GM21825 (cell line): ENCODE measurements at regions not wholly inside any gene's neighbourhood (a gene's known extent, or its start where the extent isn't known, plus 50 kb on each side); places are given as distances from the start of the nearest gene placed in this dataset.
"Not testable (repeated sequence)": the region's sequence is repeated elsewhere in the genome, so short reads cannot be mapped to it uniquely, and the experiment has no call there.

Experiments
- ATAC-seq: cut with Tn5 transposase; IDR thresholded peaks from one replicate; pipeline ENCODE4 v1.9.1; 2021; ENCODE audit warnings: mild to moderate bottlenecking, moderate library complexity; ENCODE audit not compliant: unreplicated experiment

DNA sequence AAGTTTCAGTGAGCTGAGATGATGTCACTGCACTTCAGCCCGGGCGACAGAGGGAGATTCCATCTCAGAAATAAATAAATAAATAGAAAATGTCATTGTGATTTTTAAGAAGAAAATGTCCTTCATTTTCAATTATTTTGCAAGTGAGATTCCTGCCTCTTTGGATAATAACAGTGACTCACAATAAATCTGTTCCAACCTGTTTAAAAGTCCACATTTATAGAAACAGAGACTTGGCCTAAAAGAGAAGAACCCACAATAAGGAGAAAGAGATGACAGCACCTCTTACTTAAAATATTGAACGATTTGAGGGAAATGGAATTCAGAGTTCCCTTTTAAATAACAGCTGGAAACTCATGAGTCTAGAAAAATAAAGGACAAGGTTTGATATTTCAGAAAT is 373.4 kb upstream of the NOX3 start:
- ATAC-seq, result no peak

DNA sequence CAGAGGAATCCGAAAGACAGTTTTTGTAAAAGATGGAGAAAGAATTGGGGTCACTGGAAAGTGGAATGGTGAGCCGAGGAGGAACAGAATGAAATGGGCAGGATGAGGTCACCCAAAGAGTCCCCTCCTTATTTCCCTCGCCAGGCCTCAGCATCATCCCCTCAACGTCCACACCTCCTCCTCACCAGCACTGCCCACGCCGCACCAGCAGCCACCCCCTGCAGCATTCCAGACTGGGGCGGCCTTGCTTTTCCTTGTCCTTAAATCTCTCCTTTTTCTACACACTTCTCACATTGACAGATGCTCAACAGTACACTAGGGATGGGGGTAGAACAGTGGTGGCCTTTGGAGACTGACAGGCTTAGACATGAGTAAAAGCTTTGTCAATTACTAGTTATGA is 363.1 kb upstream of the NOX3 start:
- ATAC-seq, result no peak

DNA sequence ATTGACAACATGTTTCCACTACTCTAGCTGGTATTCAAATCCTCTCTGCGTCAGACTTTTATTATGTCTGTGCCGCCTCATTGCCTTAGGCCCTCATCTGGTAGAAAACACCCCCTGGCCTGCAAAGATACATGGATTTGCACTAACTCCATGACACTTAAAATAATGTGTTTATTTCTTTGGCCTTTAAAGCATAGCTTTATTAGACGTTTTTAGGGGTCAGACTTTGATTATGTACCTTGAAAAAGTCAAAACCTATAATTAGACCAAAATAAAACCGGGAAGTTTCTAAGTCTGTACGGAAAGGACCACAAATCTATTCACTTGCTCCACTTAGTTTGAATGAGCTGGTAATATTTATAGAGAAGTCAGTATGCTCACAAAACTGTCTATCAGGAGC is 357.9 kb upstream of the NOX3 start:
- ATAC-seq, result no peak

DNA sequence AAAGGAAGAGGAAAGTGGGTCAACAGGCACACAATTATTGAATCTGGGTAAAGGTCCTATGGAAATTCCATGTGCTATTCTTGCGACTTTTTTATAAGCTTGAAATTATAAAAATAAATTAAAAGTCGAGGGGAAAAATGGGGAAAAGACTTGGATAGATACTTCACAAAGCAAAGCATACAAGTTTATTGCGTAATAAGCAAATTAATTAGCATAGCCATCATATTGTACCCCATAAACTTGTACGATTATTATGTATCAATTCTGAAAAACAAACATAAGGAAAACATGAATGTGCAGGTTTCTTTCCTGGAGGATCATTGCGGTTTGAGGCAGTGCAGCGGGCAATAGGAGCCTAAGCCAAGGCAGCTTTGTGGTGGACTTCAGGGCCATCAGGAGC is 351.6 kb upstream of the NOX3 start:
- no peak for ATAC-seq

DNA sequence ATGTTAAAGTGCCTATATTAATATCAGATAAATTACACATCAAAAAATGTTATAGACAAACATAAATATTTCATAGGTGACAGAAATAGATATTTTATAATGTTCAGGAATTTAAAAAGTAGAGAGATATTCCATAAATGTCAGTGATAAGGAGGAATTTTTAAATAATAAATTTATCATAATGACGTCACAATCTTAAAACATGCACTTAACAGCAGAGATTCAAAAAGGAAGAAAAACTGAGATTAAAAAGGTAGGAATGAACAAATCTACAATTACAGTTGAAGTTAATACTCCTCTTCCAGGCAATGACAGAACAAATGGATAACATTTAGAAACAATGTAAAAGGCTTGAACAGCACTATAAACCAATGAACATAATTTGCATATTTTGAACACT is 345.4 kb upstream of the NOX3 start:
- no peak for ATAC-seq

DNA sequence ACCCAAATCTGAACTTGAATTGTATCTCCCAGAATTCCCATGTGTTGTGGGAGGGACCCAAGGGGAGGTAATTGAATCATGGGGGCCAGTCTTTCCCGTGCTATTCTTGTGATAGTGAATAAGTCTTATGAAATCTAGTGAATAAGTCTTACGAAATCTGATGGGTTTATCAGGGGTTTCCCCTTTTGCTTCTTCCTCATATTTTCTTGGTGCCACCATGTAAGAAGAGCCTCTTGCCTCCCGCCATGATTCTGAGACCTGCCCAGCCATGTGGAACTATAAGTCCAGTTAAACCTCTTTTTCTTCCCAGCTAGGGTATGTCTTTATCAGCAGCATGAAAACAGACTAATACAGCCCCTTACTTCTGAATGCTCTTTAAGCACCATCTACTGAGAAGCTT is 343.2 kb upstream of the NOX3 start:
- not testable (repeated sequence) for ATAC-seq

DNA sequence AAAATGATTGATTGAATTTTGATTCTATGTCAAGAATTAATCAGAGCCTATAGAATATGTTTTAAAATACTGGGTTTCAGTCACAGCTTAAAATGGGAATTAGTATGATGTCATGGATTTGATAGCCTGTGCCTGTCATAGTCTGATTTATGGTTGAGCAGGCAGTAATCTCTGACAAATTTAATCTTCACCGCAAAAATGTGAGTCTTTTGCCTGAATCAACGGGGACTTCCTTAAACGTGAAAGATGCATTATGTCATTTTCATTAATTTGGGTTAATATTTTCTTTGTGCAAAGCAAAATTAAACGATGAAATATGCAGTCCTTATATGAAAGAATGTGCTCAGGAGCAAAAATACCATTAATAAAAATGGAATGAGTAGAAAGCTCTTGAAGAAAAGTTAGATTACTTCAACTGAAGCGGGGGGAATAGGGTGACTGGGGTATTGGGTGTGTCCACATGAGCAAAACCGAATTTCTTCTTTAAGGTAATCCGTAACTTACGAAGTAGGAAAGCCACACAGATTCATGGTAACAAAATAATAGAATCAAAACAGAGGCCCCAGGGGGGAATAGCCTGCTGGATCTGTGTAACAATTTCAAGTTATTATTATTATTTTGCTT is 339.6 kb upstream of the NOX3 start:
- no peak for ATAC-seq

DNA sequence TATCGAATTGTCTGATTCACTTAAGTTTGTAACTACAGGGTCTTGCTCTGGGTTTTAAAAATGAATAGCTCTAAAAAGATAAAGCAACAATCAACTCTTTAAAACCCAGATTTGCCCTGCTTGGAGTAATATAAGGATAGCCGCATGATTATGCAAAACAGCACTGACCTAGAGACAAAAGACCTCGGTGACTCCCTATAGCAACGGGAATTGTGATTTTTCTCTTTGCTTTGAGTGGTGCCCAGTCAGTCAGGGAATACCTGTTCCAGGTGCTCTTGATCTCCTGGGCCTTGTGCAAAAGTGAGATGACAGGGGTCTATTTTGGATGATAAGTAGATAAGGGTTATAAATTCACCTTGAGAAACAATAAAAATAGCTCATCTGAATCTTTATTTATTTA is 336.3 kb upstream of the NOX3 start:
- ATAC-seq, result no peak

DNA sequence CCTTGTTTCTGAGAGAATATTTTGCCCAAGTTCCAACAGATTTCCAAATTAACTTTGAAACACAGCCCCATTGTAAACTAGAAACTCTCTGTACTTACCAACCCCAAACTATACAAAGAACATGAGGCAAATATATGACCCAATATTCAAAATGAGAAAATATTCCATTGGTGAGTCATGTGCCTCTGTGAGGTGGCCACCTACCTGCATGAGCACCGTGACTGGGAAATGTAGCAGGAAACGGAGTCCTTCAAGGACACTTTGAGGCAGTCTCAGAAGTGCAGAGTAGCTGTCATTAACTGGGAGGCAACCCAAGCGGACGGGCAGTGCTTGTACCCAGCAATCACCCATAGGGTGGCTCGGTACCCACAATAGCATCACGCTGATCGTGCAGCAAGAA is 335.5 kb upstream of the NOX3 start:
- no peak for ATAC-seq

DNA sequence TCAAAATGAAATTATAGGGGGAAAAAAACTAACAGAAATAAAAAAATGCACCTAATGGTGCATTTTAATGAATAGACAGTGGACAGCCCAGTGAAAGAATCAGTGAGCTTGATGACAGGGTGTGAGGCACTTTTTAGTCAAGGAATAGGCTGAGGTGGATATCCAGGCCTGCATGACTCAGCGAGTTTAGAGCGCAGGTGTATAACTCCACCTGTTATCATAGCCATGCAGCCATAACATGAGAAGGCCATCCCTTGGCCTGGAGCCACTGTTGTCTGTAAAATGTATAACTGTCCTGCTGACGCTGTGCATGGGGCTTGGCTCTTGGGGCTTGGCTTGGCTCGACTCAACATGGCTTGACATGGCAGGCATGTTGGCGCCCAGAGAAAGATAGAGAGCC is 331.5 kb upstream of the NOX3 start:
- ATAC-seq, result no peak

DNA sequence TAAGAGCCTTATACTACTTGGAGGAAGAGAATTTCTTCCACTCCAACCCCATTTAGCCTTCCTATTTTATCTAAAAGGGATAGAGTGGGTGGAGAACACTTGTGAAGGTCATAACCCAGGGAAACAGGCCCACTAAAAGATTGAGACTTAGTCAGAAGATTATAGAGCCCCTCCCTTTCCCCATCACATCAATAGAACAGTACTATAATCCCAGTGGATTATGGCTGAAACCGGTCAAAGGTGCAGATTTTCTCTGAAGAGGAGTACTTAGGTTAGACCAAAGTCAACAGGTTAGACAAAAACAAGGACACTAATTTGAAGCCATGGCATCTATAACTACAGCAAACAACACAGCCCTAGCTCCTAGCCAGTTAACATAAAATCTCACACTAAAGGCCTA is 330.9 kb upstream of the NOX3 start:
- ATAC-seq, result no peak

DNA sequence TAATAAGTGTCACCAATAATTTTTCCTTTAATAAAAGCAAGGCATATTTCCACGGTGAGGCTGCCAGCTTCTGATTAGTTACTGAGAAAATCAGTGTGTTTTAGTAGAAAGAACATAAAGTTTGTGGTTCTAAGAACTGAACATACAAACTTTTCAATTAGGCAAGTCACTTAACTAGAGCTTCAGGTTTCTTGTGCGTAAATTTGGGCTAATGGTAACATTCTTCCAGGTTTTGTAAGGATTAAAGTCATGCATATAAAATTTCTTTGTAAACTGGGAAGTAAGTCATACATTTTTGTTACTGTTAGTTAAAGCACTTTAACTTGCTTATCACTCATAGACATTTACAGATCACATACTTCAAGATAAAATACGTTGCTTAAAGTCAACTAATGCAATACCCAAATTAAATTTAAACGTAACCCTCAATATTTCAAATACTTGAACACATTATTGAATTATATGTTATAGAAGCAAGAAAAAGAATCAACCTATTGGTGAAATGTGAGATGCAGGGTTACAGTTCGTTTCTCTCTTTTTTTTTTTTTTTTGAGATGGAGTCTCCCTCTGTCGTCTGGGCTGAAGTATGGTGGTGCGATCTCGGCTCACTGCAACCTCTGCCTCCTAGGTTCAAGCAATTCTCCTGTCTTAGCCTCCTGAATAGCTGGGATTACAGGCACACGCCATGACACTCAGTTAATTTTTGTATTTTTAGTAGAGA is 327.3 kb upstream of the NOX3 start:
- no peak for ATAC-seq

DNA sequence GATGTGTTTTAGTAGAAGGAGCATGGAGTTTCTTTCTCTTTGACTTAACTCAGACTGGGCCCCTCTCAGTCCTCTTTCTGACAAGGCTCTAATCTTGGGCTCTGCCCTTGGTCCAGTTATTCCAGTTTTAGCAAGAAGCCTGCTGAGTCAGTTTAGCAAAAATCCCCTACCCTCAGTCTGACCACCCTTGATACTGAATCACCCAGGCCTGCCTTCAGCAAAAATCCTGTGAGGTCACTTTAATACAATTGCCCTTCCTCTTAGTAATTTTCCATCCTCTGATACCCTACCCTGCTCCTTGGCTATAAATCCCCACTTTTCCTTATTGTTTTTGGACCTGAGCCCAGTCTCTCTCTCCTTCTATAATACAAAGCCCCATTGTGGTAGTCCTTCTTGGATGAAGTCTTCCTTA is 326.7 kb upstream of the NOX3 start:
- ATAC-seq, result no peak

DNA sequence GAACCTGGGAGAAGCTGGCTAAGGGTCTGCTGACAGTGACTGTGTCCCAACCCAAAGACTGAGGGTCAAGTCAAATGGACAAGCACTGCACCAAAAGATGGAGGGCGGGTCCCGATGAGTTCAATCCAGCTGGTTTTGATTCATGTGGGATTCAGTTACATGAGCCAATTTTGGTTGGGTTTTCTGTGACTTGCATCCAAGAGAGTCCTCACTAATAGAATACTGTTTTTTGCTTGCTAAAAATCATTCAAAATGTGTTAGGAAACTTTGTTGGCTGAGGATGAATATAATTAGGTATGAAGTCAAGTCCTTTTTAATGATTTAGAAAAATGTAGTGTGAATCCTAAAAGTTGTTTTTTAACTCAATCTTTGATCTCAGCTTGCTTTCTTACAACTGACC is 323.8 kb upstream of the NOX3 start:
- no peak for ATAC-seq

DNA sequence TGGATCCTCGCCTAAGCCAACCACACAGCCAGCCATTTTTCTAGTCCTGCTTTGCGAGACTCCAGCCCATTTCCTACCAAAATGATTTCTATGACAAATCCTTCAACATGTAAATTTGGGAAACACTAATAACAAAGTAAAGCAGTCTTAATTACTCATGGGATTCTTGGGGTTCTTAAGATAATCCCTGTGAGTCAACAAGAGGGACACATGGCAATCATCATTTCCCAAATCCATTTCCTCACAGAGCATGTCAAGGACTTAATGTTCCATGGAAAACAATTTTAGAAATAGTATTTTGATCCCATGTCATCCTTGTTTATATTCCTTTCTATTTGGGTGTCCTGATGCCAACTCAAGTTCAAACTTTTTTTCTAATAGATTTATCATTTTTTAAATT is 322.7 kb upstream of the NOX3 start:
- ATAC-seq, result no peak

DNA sequence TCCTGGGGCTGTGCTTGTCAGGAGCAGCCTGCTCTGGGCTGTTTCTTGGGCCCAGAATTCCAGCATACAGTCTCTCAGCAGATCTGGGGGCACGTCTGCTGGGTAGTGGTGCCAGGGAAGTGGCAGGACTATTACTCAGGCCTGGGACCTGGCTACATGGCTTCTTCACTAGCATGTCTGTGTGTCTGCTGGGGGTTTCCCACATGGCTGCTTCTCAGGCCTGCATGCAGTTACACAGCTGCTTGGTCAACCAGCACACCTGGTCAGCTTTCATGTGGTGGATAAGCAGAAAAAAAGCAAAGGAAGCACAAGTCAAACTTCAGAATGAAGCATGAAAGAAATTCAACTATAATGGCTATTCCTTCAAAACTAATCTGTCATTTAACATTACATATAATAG is 316.2 kb upstream of the NOX3 start:
- no peak for ATAC-seq

DNA sequence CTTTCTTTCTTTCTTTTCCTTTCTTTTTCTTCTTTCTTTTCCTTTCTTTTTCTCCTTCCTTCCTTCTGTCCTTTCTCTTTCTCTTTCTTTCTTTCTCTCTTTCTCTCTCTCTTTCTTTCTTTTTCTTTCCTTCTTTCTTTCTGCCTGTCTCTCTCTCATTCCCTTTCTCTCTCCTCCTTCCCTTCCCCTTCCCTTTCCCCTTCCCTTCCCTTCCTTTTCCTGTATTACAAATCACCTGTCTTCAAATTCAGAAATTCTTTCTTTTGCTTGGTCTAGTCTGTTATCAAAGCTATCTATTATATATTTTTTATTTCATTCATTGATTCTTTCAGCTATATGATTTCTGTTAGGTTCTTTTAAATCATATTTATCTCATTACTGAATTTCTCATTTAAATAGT is 315.2 kb upstream of the NOX3 start:
- no peak for ATAC-seq

DNA sequence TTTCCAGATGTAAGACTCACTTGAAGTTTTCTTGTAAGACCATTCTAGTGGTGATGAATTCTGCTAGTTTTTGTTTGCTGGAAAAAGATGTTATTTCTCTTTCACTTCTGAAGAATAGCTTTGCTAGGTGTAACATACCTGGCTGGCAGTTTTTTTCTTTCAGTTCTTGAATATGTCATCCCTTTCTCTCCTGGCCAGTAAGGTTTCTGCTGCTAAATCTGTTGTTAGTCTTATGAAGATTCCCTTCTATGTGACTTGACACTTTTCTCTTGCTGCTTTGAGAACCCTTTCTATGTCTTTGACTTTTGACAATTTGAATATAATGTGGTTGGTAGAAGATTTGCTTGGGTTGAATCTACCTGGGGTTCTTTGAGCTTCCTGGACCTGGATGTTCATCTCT is 314.7 kb upstream of the NOX3 start:
- ATAC-seq, result no peak

DNA sequence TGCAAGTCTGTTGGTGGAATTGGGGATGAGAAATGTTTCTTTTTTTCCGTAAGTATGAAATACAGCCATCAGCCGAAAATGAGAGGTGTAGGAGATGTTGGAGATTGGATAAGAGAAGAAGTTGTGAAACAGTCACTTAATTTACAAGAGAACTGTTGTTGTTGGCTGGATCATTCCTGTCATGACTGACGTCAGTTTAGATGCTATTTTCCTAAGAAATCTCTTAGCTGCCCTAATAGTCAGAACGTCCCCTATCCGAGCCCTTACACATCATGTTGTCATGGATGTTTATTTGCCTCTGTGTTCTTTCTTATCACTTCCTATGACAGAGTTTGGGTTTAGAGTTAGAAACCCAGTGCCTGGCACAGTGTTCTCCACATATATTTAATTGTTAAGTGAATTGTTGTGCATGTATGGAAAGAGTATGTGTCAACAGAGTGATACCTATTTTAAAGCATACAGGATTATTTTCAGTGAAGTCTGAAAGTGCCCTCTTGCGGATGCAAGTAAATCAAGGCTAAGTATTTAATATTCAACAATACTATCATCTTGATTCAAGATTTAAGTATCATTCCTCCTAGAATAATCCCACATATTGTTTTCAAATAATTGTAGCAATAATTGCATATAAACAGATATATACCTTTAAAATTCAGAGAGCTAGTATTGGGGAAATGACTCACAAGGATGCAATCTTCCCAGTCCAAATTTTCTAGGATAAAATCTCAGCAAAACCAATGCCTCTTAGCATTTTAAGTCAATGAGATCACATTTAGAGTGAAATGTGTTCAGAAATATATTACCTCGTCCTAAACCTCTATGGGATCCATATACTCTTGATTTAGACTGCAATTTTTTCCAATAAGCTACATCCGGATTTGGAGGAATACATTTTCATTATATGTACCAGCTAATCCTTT is 309.9 kb upstream of the NOX3 start:
- no peak for ATAC-seq

DNA sequence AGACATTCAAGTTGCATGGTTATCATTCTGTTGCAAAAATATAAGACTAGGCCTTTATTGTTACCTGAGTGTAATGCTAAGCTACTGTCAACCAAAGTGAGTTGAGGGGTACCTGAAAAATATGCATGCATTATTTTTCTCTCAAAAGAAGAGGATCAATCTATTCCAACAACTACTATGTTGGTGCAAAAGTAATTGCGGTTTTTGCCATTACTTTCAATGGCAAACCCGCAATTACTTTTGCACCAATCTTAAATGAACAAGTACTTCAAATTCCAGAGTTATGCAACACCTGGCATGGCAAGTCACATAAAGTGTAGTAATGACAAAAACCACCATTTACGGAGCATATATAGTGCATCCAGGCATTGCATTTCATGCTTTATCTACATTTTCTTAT is 307.0 kb upstream of the NOX3 start:
- ATAC-seq, result no peak

DNA sequence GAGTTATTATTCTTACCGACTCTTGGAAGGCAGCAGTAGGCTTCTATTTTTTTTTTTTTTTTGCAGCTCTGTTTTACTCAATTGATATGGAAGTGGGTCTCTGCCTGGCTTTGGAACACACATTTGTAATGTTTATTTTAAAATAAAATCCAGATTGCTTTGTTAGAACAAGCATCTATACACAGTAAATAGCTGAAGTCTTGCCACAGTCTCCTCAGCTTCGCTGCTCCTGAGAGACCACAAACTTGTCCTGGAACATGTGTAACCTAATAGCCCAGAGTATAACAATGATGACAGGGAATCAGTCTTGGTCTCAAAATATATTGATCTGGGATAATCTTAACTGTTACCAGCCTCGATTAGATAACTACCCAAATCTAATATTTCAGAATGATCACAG is 299.8 kb upstream of the NOX3 start:
- ATAC-seq, result no peak

DNA sequence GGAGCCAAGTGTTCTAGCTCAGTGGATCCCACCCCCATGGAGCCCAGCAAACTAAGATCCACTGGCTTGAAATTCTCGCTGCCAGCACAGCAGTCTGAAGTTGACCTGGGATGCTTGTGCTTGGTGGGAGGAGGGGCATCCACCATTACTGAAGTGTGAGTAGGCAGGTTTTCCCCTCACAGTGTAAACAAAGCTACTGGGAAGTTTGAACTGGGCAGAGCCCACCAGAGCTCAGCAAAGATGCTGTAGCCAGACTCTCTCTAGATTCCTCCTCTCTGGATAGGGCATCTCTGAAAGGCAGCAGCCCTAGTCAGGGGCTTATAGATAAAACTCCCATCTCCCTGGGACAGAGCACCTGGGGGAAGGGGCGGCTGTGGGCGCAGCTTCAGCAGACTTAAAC is 293.1 kb upstream of the NOX3 start:
- ATAC-seq, result not testable (repeated sequence)
